GM18499 (cell line): ENCODE measurements at regions not wholly inside any gene's neighbourhood (a gene's known extent, or its start where the extent isn't known, plus 50 kb on each side); places are given as distances from the start of the nearest gene placed in this dataset.

Experiments used
- ATAC-seq: cut with Tn5 transposase; IDR thresholded peaks from one replicate; pipeline ENCODE4 v1.9.1; 2021; ENCODE audit warnings: moderate number of reproducible peaks; ENCODE audit not compliant: insufficient read depth, unreplicated experiment

DNA sequence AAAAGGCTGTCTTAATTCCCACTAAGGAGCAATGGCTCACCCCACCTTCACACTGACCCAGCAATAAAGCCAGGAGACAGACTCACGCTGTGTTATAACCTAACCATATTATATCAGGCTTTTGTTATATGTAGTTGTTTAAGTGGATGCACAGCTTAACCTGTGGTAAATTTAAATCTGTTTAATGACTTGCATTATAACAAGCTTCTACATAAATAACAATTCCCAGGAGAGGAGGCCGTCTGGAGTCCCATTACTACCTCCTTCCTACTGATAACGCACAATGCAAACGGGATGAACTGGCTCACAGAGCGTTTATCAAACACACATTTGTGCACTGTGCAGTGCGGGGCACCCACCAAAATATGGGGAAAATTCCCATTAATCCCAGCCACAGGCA is 102.1 kb upstream of the MGMT start:
- no peak for ATAC-seq

DNA sequence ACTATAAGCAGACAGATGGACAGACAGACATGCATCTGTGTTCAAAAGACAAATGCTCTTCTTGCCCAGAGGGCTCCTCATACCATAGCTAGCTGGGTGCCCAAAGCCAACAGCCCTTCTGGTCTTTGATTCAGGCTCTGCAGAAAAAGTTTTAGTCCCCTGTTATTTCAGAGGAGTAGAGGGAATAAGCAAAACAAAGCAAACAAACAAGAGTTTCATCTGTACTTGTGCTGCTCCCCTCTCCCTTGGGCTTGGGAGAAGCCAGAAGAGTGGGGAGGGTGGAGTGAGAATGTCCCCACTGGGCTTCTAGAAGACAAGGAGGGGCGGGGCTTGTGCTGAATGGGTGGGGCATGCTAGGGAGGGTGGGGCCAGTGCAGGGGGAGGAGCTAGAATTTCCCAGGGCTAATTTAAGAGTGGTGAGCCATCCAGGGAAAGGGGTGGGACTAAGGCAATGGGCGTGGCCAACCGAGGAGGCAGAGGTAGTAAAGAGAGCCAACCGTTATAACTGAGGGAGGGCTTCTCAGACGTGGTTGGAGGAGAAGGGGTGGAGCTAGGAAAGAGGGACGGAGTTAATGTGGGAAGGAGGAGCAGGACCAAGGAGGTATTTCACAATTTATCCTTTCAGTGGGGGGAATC is 101.2 kb upstream of the MGMT start:
- no peak for ATAC-seq

DNA sequence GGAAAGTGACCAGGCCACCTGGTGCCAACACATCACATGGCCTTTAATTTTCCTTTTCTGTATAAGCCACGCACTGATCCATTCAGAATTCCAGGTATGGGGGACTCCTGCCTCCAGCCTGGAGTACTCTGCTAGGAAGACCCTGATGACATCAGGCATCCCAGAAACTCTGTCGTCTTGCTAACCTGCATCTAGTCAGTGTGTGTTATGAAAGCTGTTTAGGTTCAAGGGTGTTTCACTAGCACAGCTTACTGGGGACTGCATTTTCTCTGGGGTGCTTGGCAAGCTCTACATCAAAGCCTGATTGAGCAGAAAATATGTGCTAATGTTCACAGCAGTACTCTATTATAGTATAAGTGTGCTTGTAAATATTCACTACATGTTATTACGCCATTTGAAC is 100.6 kb upstream of the MGMT start:
- ATAC-seq: no peak

DNA sequence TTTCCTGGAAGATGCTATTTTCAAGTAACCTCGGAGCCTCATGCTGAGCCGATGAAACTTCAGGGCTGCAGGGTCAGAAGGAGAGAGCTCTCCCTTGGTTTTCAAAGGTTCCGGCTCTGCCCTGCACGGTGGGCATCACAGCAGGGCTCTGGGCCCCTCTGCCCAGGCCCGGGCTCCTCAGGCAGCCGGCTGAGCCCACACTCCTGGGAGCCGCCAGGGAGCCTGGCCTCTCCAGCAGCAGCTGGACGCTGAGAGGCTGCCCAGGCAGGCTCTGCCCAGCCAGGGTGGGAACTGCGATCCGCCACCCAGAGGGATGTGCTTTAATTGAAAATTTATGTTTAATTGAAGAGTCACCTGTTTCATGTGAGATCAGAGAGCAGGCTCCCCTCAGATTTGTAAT is 97.5 kb upstream of the MGMT start:
- ATAC-seq: no peak

DNA sequence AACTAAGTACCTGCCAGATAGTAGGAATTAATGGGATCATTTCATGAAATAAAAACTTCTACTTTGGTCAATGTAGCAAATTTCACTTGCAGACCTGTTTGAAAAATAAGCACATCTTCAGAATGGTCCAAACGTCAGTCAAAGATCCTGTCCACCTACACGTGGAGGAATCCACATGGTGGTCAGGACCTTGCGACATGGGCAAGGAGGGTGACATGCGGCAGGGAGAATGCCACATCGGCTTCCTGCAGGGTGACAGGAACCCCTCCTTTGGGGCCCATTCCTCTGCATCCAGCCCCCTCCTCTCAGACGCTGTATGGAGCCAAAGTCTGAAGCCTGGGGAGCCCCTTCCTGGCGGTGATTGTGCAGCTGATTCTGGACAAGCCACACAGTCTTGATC is 95.5 kb upstream of the MGMT start:
- no peak for ATAC-seq

DNA sequence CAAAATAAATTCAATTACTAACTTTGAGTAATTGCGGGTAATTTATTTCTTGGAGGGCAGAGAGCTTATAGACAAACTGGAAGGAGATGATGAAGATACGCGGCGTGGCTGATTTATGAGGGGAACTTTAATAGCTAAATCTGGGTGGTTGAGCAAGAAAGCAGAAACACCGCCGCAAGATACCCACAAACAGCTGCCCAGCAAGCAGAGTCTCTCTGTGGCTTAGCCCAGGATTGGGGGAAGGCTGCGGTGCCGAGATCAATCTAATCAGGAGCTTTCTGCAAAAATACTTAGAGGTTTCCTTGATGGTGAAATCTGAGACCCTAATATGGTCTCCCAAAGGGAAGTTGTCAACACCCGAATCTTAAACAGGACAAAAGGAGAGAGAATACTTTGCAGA is 94.9 kb upstream of the MGMT start:
- no peak for ATAC-seq

DNA sequence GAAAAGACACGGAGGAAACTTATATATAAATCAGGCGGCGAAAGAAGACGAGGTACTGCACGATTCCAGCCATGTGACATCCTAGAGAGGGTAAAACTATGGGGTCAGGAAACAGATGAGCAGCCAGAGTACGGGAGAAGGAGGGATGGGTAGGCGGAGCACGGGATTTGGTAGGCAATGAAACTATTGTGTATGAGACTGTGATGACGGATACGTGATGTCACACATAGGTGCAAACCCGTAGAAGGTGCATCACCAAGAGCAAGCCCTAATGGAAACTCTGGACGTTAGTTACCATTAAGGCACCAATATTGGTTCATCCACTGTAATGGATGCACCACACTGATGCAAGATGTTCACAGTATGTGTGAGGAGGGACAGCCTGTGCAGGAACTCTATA is 93.8 kb upstream of the MGMT start:
- ATAC-seq: no peak

DNA sequence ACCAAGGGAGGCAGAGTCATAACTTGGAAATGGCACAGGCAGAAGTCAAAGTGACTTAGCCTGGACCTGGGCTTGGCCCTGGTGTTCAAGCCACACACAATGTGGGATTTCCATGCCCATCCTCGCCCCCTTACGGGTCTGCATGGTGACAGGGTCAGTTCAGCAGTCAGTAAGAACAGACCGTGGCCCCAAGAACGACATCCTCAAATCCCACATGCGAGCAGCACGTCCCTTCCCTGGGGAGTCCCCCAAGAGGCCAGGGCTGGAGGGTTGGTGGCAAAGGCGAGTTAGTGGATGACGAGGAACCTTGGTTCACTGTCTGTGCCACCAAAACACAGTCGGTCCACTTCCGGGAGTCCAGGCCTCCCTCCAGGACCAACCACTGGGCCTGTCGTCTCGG is 93.3 kb upstream of the MGMT start:
- ATAC-seq: no peak

DNA sequence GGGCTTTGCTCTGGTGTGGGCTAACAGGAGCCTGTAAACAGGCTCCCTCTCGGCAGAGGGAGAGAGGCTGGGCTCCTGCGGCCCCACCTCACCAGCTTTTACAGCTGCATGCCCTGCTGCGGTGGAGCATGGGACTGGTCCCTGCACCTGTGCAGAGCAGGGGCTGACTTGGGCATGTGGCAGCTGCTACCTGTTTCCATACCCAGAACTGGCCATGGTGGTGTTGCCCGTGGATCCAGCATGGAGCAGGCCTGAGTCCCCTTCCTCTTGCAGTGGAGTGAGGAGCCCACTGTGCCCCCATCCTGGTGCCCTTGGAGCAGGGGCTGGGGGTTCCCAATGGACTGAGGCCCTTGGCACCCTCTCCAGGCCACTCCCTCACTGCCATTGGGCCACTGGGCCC is 91.9 kb upstream of the MGMT start:
- ATAC-seq: no peak

DNA sequence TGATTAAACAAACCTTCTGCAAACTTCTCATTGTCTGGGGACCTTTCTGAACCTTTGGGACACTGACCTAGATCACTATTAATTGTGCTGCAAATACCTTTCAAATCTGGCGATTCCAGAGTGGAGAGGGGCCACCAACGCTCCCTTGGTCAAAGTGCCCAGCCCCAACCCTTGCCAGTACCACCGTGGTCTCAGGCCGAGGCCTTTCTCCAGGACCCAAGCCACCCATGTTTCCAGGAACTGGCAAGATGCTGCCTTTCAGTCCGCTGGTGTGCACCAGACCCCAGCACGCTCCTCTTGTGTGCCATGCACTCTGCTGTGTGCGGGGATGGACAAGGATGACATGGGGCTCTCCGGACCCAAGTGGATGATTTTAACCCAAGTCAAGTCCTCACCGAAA is 91.1 kb upstream of the MGMT start:
- no peak for ATAC-seq

DNA sequence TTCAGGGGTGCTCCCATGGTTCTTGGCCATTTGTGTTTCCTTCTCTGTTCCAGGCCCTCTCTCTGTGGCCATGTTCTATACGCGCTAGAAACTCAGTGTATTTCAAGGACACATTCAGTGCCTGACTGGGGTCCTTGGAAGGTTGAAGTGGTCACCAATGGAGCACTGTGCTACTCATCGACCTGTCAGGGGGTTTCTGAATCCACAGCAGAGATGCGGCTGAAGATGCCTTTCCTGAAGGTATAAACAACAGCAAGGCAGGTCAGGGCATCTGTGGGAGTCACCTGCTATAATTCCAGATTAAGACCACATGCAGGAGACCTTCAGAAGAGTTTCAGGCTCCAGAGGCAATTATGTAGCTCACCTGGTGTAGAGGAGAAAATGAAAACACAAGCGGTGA is 86.8 kb upstream of the MGMT start:
- ATAC-seq: no peak

DNA sequence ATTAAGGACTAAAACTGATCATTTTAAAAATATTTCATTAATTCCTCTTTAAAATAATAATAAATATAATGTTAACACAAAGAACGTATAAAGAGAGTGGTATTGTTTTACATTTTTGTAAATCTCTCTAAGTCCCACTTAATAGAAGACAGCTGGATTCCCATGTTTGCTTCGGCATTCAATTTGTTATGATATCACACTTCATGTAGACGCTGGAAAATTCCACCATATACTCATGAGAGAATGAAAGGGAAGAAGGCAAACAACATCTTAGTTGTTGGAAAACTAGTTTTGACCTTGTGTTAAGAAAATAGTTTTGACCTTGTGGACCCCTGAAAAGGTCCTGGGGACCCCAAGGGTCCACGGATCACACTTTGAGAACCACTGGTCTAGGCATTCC is 85.3 kb upstream of the MGMT start:
- ATAC-seq: no peak

DNA sequence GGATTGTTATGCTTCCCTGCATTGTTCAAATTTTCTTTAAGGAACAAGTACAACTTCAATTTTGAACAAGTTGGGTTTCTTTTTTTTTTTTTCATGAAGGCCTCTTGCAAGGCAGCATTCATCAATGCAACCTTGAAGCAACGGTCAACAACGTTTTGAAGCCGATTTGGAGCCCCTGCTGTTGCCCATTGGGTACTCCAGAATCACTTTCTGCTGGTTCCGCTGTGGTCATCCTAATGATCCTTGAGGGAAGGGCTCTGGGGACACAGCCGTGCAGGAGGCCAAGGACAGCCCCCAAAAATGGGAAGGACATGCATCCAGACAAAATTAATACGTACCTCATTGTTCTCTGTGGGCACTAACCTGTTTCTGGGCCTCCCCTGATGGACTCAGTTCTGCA is 84.6 kb upstream of the MGMT start:
- ATAC-seq: no peak

DNA sequence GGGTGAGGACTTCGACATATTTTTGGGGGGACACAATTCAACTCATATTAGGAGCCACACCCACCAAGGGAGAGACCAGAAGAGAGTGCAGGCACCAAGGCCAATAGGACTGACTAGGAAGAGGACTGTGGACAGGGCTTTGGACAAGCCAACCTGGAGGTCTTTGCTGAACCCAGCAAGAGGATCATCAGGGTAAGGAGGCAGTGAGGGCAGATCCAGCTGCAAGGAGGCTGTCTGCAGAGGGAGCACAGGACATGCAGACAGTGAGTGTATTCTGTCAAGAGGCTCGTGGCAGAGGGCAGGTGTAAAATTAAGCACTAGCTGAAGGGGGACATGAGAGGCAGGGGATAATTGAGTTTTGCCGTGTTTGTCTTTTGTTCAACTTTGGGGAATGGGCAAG is 83.4 kb upstream of the MGMT start:
- ATAC-seq: no peak

DNA sequence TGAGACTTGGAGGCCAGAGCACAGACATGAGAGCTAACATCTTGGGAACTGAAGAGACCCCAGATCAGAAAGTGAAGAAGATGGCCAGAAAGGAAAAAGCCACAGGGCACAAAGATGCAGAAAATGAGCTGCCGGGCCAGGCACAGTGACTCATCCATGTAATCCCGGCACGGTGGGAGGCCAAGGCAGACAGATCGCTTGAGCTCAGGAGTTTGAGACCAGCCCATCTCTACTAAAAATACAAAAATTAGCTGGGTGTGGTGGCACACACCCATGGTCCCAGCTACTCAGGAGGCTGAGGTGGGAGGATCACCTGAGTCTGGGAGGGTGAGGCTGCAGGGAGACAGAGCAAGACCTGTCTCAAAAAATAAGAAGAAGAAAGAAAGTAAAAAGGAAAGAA is 81.4 kb upstream of the MGMT start:
- ATAC-seq: no peak

DNA sequence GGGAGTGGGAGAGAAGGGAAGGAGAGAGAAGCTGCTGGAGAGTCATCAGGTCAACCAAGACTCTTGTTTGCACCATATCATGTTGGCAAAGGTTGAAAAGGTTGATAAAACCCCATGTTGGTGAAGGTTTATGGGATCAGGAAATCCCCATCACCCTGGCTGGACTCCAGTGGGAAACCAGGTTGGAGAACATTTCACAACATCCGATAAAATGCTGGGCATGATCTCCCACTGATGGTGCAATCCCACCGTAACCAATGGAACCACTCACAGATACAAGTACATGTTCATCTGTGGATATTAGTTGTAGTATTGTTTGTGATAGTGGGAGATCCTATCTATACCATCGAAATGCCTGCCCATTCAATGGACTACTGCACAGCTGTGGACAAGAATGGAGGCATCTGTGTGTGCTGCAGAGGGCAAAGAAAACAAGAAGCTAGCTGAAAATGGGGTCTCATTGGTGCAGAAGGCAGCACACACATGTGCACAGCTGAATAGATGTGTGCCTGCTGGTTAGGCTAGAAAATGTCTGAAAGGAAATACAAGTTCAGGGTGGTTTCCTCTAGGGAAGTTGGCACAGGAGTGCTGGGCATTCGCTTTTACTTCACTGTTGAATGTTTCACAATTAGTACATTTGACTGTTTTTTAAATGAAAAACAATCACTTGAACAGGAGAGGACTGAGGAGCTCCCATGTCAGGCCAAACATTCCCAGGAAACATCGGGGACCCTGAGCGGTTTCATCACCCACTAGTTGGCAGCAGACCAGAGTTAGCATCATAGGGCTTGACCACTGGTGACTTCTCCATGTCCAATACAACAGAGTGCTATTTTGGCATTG is 80.4 kb upstream of the MGMT start:
- ATAC-seq: no peak

DNA sequence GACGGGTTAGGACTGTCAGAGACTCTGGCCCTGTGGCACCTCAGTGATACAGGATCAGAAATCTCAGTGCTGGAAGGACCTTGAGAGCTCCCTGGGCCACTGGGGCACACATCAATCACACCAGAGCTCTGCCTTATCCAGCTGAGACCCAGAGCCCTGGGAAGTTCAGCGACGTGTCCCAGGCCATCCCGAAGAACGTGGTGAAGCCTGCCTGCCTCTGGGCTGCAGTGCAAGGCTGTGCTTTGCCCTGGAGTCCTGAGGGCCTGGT is 79.8 kb upstream of the MGMT start:
- no peak for ATAC-seq

DNA sequence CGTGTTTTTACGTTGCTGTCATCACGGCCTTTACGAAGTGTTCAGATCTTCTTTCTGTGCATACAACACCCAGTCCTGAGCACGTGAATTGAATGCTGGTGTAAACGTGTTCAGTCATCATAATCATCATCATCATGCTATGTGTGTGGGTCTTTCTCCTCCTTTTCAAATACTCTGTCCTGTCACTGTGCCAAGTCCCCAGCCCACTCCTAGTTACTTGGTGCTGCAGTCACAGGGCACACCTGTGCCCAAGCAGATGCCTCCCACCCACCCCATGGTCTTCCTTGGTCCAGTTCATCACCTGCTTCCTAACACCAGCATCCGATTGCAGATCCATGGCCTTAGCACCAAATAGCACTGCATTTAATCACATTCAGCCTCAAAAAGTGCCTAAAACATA is 78.6 kb upstream of the MGMT start:
- ATAC-seq: no peak

DNA sequence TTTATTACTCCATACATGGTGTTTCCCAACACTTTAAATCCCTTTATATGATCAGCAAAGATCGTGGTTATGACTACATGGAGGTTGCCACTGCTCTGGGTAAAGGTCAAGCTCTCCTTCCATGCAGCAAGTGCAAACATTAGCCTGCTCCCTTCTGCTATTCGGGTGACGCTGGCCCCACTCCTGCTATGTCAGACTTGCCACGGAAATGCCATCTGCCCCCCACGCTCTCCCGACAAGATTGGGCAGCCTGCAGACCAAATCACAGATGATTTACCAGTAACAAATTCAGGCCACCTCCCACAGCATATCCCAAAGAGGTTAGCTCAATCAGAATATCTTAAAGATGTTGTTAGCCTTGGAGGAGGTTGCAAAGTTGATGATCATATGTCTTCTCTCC is 77.8 kb upstream of the MGMT start:
- no peak for ATAC-seq

DNA sequence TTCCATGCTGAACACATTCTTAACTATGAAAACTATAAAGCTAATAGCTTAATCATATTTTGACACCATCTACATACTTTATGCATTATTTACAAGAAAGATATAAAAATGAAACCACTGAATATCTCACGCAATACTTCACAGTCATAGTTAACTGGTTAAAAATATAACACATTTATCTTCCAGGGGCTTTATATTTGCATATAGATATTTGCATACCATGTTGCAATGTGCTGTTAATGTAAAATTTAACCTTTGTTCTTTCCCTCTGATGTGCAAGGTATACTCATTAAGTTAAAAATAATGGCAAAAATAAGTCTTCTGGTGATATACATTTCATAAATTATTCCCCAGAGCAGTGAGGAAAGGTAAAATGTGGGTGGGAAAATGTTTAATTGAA is 76.9 kb upstream of the MGMT start:
- ATAC-seq: no peak

DNA sequence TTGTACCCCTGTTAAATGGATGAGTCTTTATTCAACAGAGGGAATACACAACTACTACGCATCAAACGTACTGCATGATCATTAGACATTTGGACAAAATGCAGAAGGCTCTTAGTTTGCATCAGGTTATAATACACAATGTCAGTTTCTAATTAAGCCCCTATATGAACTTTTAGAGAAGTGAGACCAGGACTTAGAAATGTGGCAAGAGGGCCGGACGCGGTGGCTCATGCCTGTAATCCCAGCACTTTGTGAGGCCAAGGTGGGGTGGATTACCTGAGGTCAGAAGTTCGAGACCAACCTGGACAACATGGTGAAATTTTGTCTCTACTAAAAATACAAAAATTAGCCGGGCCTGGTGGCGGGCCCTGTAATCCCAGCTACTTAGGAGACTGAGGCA is 76.3 kb upstream of the MGMT start:
- ATAC-seq: no peak

DNA sequence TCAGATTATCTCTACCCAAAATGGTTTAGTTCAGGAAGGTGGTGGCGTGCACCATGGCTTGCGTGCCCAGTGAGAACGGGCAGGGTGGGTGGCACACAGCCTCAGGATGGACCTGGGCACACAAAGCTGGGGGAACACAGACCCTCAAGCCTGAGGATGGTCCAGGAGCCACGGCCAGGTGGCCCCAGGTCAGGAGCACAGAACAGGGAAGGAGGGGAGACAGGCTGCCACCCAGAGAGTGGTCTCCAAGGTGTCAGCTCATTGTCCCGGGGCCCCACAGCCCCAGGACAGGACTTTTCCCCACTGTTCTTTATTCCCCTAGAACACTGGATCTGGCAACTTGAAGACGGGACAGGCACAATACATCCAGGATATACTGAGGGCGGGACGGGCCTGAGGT is 75.6 kb upstream of the MGMT start:
- ATAC-seq: no peak

DNA sequence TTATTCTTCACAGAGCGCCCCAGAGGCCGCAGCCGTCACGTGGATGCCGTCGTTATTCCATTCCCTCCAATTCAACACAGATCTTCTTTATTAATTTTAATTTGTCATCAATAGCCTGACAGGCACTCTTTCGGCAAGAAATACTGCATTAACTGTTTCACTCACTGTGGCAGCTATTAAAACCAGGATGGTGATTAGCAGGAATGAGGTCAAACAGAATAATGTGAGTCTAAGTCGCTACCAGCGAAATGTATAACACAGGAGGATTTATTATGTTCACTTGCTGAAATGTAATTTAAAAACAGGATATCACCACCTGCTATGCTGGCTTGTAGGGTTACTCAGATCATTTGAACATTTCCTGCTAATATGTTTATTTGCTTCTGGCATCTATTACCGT is 74.2 kb upstream of the MGMT start:
- ATAC-seq: no peak
